ENCODE measurements at regions not wholly inside any gene's neighbourhood (a gene's known extent, or its start where the extent isn't known, plus 50 kb on each side); places are given as distances from the start of the nearest gene placed in this dataset.

- intact Hi-C loops (cut with DNase I), result no loop called here
- no peaks in the 10 kb centered on the region for H3K36me3 ChIP-seq
- ATAC-seq (no peak), DNase-seq (no peak)
- no peak for TF ChIP-seq CTCF (IDR thresholded peaks at IDR 0.05)
- peaks cover 43% of the 10 kb centered on the region for H3K27me3 ChIP-seq (ENCODE audit: low read depth)
- H3K9me3 ChIP-seq, result no peaks in the 10 kb centered on the region
- H3K4me3 ChIP-seq, result no peak overlapping the region
- H3K4me1 ChIP-seq, result no peaks in the 10 kb centered on the region
- no peak overlapping the region for H3K27ac ChIP-seq
Measured at GRCh38 chr6:28720357-28721231, 194.9 kb downstream of the GPX5 start.

GRCh38 chr6:28721372-28721771 is 195.7 kb downstream of the GPX5 start:
- no peaks in the 10 kb centered on the region for H3K36me3 ChIP-seq
- H3K4me3 ChIP-seq, result no peak overlapping the region
- peaks cover 50% of the 10 kb centered on the region for H3K27me3 ChIP-seq (ENCODE audit: low read depth)
- no peak for DNase-seq
- H3K27ac ChIP-seq, result no peak overlapping the region
- no peak for ATAC-seq
- intact Hi-C loops (cut with DNase I), result no loop called here
- no peak for TF ChIP-seq CTCF (IDR thresholded peaks at IDR 0.05)
- no peaks in the 10 kb centered on the region for H3K9me3 ChIP-seq
- H3K4me1 ChIP-seq, result no peaks in the 10 kb centered on the region

GRCh38 chr6:28724395-28724794 is 198.7 kb downstream of the GPX5 start:
- ATAC-seq (no peak), DNase-seq (no peak)
- intact Hi-C loops (cut with DNase I), result no loop called here
- H3K36me3 ChIP-seq, result no peaks in the 10 kb centered on the region
- no peak overlapping the region for H3K4me3 ChIP-seq
- TF ChIP-seq CTCF (IDR thresholded peaks at IDR 0.05), result no peak
- no peaks in the 10 kb centered on the region for H3K9me3 ChIP-seq
- H3K27me3 ChIP-seq (ENCODE audit: low read depth), result peaks cover 36% of the 10 kb centered on the region
- H3K4me1 ChIP-seq, result peaks cover 3% of the 10 kb centered on the region
- H3K27ac ChIP-seq, result no peak overlapping the region

- intact Hi-C loops (cut with DNase I), result no loop called here
- no peak overlapping the region for H3K27ac ChIP-seq
- no peaks in the 10 kb centered on the region for H3K9me3 ChIP-seq
- no peak overlapping the region for H3K4me3 ChIP-seq
- DNase-seq (no peak), ATAC-seq (no peak)
- peaks cover 3% of the 10 kb centered on the region for H3K4me1 ChIP-seq
- H3K36me3 ChIP-seq, result no peaks in the 10 kb centered on the region
- TF ChIP-seq CTCF (IDR thresholded peaks at IDR 0.05), result no peak
- H3K27me3 ChIP-seq (ENCODE audit: low read depth), result peaks cover 40% of the 10 kb centered on the region
Measured at GRCh38 chr6:28725274-28725809, 198.4 kb downstream of the TRIM27 start.

- ATAC-seq (no peak), DNase-seq (no peak)
- Histone ChIP-seq H3K4me1 (peaks cover 3% of the 10 kb centered on the region), H3K36me3 (no peaks in the 10 kb centered on the region), H3K27me3 (ENCODE audit: low read depth) (peaks cover 40% of the 10 kb centered on the region), H3K27ac (no peak overlapping the region), H3K4me3 (no peak overlapping the region), H3K9me3 (no peaks in the 10 kb centered on the region)
- TF ChIP-seq CTCF (IDR thresholded peaks at IDR 0.05), result no peak
- intact Hi-C loops (cut with DNase I), result no loop called here
Measured at GRCh38 chr6:28725890-28726348, 197.9 kb downstream of the TRIM27 start.

Measured in lower lobe of right lung (tissue), 2 donors.